HepG2 (cell line): ENCODE measurements at regions not wholly inside any gene's neighbourhood (a gene's known extent, or its start where the extent isn't known, plus 50 kb on each side); places are given as distances from the start of the nearest gene placed in this dataset.

ENCODE experiments used
- ATAC-seq: fragments of 200-7000 bp; cut with Tn5 transposase; 3 replicates; pipeline ENCODE4 v1.9.1; 2020; ENCODE audit warnings: mild to moderate bottlenecking, moderate library complexity
- BruUV-seq: library from RNA; stranded (reverse); fragments of 400-500 nt; replicated peaks from 2 replicates; lab custom pipeline; 2021; lab: Mats Ljungman, UMichigan
- CTCF ChIA-PET: fragments of 300-600 bp; formaldehyde crosslinking; extraction: SDS; loops from one replicate; lab custom pipeline; 2021; ENCODE audit warnings: low total read pairs, inconsistent platforms, low intra/inter-chr PET ratio; lab: Yijun Ruan, JAX
- POLR2A ChIA-PET: fragments of 350-600 bp; sonication (Branson Sonifier 250); formaldehyde crosslinking; loops from one replicate; lab custom pipeline; 2020; ENCODE audit warnings: antibody characterized with exemption, inconsistent platforms; lab: Yijun Ruan, JAX
- DNase-seq: peaks from one replicate; pipeline ENCODE4 v3.0.0-alpha.2; 2015; ENCODE audit warnings: low spot score
- FAIRE-seq: peaks from 3 replicates; lab custom pipeline; 2011; peaks lifted over from hg19 to GRCh38; lab: Jason Lieb, UNC
- H2AFZ ChIP-seq: one replicate; pipeline ENCODE4 v1.6.1; 2011; ENCODE audit warnings: low read length, inconsistent platforms
- H3K27ac ChIP-seq: fragments of 300-600 bp; 3 replicates; pipeline ENCODE4 v1.8.0; 2011; ENCODE audit warnings: mixed run types, mild to moderate bottlenecking, mixed read lengths, low read length, inconsistent platforms; ENCODE audit not compliant: insufficient read depth; ENCODE audit errors: extremely low read length
- H3K27me3 ChIP-seq, 2 experiments: fragments of 200-600 bp in 1 of 2; 2 replicates in 1 of 2; 3 replicates in 1 of 2; pipeline versions ENCODE4 v1.6.0 to v1.8.0; 2011; ENCODE audit warnings: low read length in 2 of 2, mild to moderate bottlenecking in 2 of 2, moderate library complexity in 2 of 2, inconsistent platforms in 1 of 2; ENCODE audit not compliant: insufficient read depth in 2 of 2, control insufficient read depth in 1 of 2
- H3K36me3 ChIP-seq, 2 experiments: fragments of 200-600 bp in 1 of 2; replicated peaks in 1 of 2; 2 replicates in 1 of 2; 3 replicates in 1 of 2; pipeline versions ENCODE4 v1.5.1 to v1.8.0; 2011; ENCODE audit warnings: low read length in 2 of 2, inconsistent platforms in 1 of 2; ENCODE audit not compliant: insufficient read depth in 2 of 2, control insufficient read depth in 1 of 2
- H3K4me1 ChIP-seq: 2 replicates; pipeline ENCODE4 v1.5.1; 2012; ENCODE audit warnings: low read length, inconsistent platforms; ENCODE audit not compliant: insufficient read depth
- H3K4me2 ChIP-seq: 2 replicates; pipeline ENCODE4 v1.6.0; 2011; ENCODE audit warnings: low read depth, low read length, inconsistent platforms
- H3K4me3 ChIP-seq, 3 experiments: fragments of 200-600 bp in 1 of 3; sonication (generic), shearing (Covaris generic) in 1 of 3; replicated peaks in 1 of 3; 2 replicates each; pipeline ENCODE4 v1.5.1; 2011 to 2016; ENCODE audit warnings: low read length in 3 of 3, inconsistent platforms in 2 of 3, low read depth in 2 of 3, mild to moderate bottlenecking in 2 of 3, control low read depth in 1 of 3, mixed read lengths in 1 of 3; ENCODE audit not compliant: insufficient read depth in 1 of 3
- H3K79me2 ChIP-seq: one replicate; pipeline ENCODE4 v1.6.1; 2011; ENCODE audit warnings: low read length, inconsistent platforms; ENCODE audit not compliant: insufficient read depth
- H3K9ac ChIP-seq: 2 replicates; pipeline ENCODE4 v1.6.0; 2011; ENCODE audit warnings: mild to moderate bottlenecking, low read depth, low read length, inconsistent platforms; ENCODE audit not compliant: insufficient read depth
- H3K9me3 ChIP-seq: 2 replicates; pipeline ENCODE4 v1.5.1; 2012; ENCODE audit warnings: mild to moderate bottlenecking, low read length
- H4K20me1 ChIP-seq: 2 replicates; pipeline ENCODE4 v1.6.0; 2011; ENCODE audit warnings: inconsistent platforms, mild to moderate bottlenecking, low read length, moderate library complexity; ENCODE audit not compliant: insufficient read depth
- BCL3 ChIP-seq: sonication (generic); formaldehyde crosslinking; IDR thresholded peaks from 2 replicates; pipeline ENCODE4 v1.5.1; 2020; ENCODE audit warnings: mild to moderate bottlenecking, missing genetic modification reagents, moderate library complexity
- CERS6 ChIP-seq: sonication (generic); formaldehyde crosslinking; IDR thresholded peaks from 2 replicates; pipeline ENCODE4 v1.5.0; 2020; ENCODE audit warnings: missing genetic modification reagents
- FOXO1 ChIP-seq: sonication (generic); formaldehyde crosslinking; IDR thresholded peaks from 2 replicates; pipeline ENCODE4 v1.4.0; 2020; ENCODE audit warnings: missing genetic modification reagents
- FOXP1 ChIP-seq, 2 experiments: fragments of 450-650 bp in 1 of 2; IDR thresholded peaks; 2 replicates each; pipeline ENCODE4 v1.6.1; 2017 to 2018; ENCODE audit warnings: antibody characterized with exemption in 1 of 2
- JUND ChIP-seq: sonication (generic); formaldehyde crosslinking; IDR thresholded peaks from 2 replicates; pipeline ENCODE4 v1.8.0; 2022; ENCODE audit warnings: mild to moderate bottlenecking, missing genetic modification reagents
- NKX3-1 ChIP-seq: sonication (generic); formaldehyde crosslinking; IDR thresholded peaks from 2 replicates; pipeline ENCODE4 v1.5.0; 2020; ENCODE audit warnings: missing genetic modification reagents
- NR2F2 ChIP-seq: IDR thresholded peaks from 2 replicates; pipeline ENCODE4 v1.6.1; 2012; ENCODE audit warnings: low read depth, inconsistent platforms, borderline replicate concordance
- REPIN1 ChIP-seq: sonication (generic); formaldehyde crosslinking; IDR thresholded peaks from 2 replicates; pipeline ENCODE4 v1.8.0; 2022; ENCODE audit warnings: missing genetic modification reagents, low read depth, mild to moderate bottlenecking, borderline replicate concordance
- SNAI1 ChIP-seq: sonication (generic); formaldehyde crosslinking; IDR thresholded peaks from 2 replicates; pipeline ENCODE4 v1.5.0; 2020; ENCODE audit warnings: mild to moderate bottlenecking, missing genetic modification reagents, borderline replicate concordance
- TAF15 ChIP-seq: fragments of 200-400 bp; formaldehyde crosslinking; IDR thresholded peaks from one replicate; pipeline ENCODE4 v1.6.1; 2018; ENCODE audit warnings: mild to moderate bottlenecking, low read depth, low read length; ENCODE audit not compliant: poor library complexity, severe bottlenecking
- TEAD2 ChIP-seq: sonication (generic); formaldehyde crosslinking; IDR thresholded peaks from 2 replicates; pipeline ENCODE4 v1.9.0; 2021; ENCODE audit warnings: missing genetic modification reagents
- ZFP41 ChIP-seq: sonication (generic); formaldehyde crosslinking; IDR thresholded peaks from 2 replicates; pipeline ENCODE4 v1.4.0; 2020; ENCODE audit warnings: mild to moderate bottlenecking, missing genetic modification reagents, borderline replicate concordance
- ZNF136 ChIP-seq: sonication (generic); formaldehyde crosslinking; IDR thresholded peaks from 2 replicates; pipeline ENCODE4 v1.8.1; 2022; ENCODE audit warnings: low read depth, mild to moderate bottlenecking, moderate library complexity, missing genetic modification reagents
- ZNF362 ChIP-seq: sonication (generic); formaldehyde crosslinking; IDR thresholded peaks from 2 replicates; pipeline ENCODE4 v1.4.0; 2020; ENCODE audit warnings: missing genetic modification reagents, mild to moderate bottlenecking, borderline replicate concordance
- ZNF510 ChIP-seq: sonication (generic); formaldehyde crosslinking; IDR thresholded peaks from 2 replicates; pipeline ENCODE4 v1.4.0; 2020; ENCODE audit warnings: low read depth, mild to moderate bottlenecking, missing genetic modification reagents
- ZNF639 ChIP-seq: conservative IDR thresholded peaks from 2 replicates; pipeline ENCODE4 v1.6.1; 2018; ENCODE audit warnings: missing genetic modification reagents
- ZNF768 ChIP-seq: sonication (generic); formaldehyde crosslinking; IDR thresholded peaks from 2 replicates; pipeline ENCODE4 v1.4.0; 2020; ENCODE audit warnings: missing genetic modification reagents
- WGBS: methylation state at CpG from one replicate; pipeline ENCODE4 v1.1.6; 2017; ENCODE audit warnings: low lambda C conversion rate; 5-methylcytosine and 5-hydroxymethylcytosine counted together
- in situ Hi-C: cut with HindIII; loops from 2 replicates; pipeline ENCODE4 v1.10.0; 2017; ENCODE audit warnings: low pct_unique_long_range_greater_than_20kb; ENCODE audit not compliant: extremely low pct_ligation_motif_present
- intact Hi-C: fragments of 100-400 bp; cut with micrococcal nuclease; formaldehyde crosslinking; loops from one replicate; pipeline ENCODE4 v1.10.0; 2022; ENCODE audit not compliant: unreplicated experiment

GRCh38 chr1:88149686-88150085, 534.4 kb upstream of the PKN2 start (continued):
- TF ChIP-seq JUND: no peak
- TF ChIP-seq REPIN1 (CRISPR knock-in tag): no peak

- no peaks in the 10 kb centered on the region for H3K27me3 ChIP-seq
- DNase-seq: no peak
- in situ Hi-C loops: no loop called here
- no peaks in the 10 kb centered on the region for H4K20me1 ChIP-seq
- BruUV-seq: no TSS peak
- no peak overlapping the region for H3K27ac ChIP-seq
- no peak for FAIRE-seq
- no peak overlapping the region for H3K4me3 ChIP-seq
- H3K79me2 ChIP-seq: no peaks in the 10 kb centered on the region
- no peaks in the 10 kb centered on the region for H3K36me3 ChIP-seq
- TF ChIP-seq TAF15 (no peak), FOXP1 (IDR thresholded peaks at IDR 0.05) (no peak), FOXP1 (CRISPR knock-in tag; IDR thresholded peaks at IDR 0.05) (no peak), ZFP41 (no peak), ZNF362 (CRISPR knock-in tag) (no peak), ZNF136 (CRISPR knock-in tag) (no peak), NR2F2 (no peak), BCL3 (CRISPR knock-in tag) (no peak), ZNF768 (CRISPR knock-in tag) (no peak), ZNF510 (CRISPR knock-in tag) (no peak), ZNF639 (no peak), SNAI1 (CRISPR knock-in tag) (no peak), CERS6 (CRISPR knock-in tag) (no peak), TEAD2 (CRISPR knock-in tag) (no peak), FOXO1 (no peak), NKX3-1 (CRISPR knock-in tag) (no peak)
- TF ChIP-seq, all 625 proteins: peak for 0
- ChIA-PET CTCF (no interaction called here), POLR2A (no interaction called here)
- H2AFZ ChIP-seq: peak overlapping the region; percentile 9
- 25% methylated on average over 4 of the region's 4 CpGs for WGBS
- no peak for ATAC-seq
- H3K9me3 ChIP-seq: no peaks in the 10 kb centered on the region
- no peak overlapping the region for H3K9ac ChIP-seq
- intact Hi-C loops: no loop called here
- H3K4me1 ChIP-seq: peaks cover 22% of the 10 kb centered on the region
- H3K4me2 ChIP-seq: no peak overlapping the region
Measured at GRCh38 chr1:88150330-88150729, 533.7 kb upstream of the PKN2 start.
